ENCODE measurements at regions not wholly inside any gene's neighbourhood (a gene's known extent, or its start where the extent isn't known, plus 50 kb on each side); places are given as distances from the start of the nearest gene placed in this dataset.
"Not testable (repeated sequence)": the region's sequence is repeated elsewhere in the genome, so short reads cannot be mapped to it uniquely, and the experiment has no call there.

DNA sequence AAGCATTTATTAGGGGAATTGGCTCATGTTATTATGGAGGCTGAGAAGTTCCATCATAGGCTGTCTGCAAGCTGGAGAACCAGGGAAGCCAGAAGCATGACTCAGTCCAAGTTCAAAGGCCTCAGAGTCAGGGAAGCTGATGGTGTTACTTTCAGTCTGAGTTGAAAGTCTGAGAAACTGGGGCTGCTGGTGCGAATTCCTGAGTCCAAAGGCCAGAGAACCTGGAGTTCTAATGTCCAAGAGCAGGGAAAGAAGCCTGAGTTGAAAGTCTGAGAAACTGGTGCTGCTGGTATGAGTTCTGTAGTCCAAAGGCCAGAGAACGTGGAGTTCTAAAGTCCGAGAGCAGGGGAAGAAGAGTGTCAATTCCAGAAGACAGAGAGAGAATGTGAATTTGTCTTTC is 641.1 kb downstream of the ISL1 start:
- no peak for DNase-seq

DNA sequence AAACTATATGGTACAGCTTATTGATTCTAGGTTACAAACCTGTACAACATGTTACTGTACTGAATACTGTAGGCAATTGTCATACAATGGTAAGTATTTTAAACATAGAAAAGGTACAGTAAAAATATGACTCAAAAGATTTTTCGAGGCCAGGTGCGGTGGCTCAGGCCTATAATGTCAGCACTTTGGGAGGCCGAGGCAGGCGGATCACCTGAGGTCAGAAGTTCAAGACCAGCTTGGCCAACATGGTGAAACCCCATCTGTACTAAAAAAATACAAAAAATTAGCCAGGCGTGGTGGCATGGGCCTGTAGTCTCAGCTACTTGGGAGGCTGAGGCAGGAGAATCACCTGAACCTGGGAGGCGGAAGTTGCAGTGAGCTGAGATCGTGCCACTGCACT is 646.6 kb downstream of the ISL1 start:
- DNase-seq, result not testable (repeated sequence)

DNA sequence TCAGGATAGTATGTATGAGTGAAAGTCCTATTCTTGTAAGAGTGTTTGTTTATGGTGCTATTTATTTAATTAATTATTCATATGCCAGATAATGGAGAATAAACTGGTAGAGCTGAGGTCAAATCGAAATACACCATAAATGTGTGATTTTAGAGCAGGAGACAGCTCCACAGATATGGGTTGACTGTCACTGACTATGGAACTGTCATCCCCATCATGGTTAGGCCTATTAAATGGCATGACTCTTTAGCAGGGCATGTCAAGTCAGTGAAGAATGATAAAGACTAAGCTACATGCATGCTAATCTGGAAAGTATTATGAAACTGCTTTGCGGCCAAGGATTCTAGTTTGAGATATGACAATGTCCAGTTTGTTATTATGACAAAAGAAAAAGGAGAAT is 658.6 kb downstream of the ISL1 start:
- DNase-seq, result no peak

DNA sequence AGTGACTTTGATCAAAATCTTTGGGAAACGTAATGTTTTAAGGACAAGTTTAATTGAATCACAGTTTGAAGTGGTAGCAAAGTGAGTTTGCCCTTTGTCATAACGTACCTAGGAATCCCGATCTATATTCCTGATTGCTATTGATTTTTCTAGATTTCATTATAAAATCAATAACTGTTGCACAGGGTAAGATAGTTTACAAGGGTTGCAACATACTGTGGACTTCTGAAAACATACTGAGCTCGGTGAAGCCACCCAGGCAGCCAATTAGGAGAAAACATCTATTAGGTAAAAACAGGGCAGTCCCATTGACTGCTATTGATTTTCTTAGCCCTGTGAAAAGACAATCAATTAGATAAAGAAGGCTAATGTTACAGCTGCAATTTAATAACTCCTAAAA is 659.9 kb downstream of the ISL1 start:
- no peak for DNase-seq

DNA sequence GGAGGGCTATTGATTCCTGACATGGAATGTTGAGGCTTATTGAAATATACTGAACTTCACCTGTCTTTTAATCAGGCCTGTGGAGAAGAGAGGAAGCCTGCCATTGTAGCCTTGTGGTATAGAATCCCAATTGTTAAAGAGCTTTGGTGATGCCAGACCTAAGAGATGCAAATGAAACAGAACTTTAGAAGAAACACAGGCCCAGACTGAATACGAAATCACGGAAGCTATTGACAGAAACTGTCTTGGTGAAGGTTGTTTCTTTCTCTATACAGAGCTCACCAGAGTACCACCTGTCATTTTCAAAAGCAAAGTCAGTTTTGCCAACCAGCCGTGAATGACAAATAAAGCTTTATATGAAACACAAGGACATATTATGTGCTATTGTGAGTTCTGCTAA is 660.3 kb downstream of the ISL1 start:
- no peak for DNase-seq

DNA sequence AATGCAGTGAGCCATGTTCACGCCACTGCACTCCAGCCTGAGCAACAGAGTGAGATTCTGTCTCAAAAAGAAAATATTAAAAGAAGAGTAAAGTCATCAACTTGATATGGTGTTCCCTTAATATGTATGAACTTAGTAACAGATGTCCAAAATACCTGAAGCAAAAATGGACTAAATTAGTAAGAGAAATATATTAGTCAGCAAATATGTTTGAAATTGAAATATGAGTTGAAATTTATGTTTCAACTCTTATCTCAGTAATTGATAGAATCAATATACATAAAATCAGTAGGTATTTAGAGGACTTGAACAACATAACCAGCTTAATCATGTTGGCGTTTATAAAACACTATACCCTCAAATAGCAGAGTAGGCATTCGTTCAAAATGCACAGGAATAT is 668.5 kb downstream of the ISL1 start:
- DNase-seq, result no peak

DNA sequence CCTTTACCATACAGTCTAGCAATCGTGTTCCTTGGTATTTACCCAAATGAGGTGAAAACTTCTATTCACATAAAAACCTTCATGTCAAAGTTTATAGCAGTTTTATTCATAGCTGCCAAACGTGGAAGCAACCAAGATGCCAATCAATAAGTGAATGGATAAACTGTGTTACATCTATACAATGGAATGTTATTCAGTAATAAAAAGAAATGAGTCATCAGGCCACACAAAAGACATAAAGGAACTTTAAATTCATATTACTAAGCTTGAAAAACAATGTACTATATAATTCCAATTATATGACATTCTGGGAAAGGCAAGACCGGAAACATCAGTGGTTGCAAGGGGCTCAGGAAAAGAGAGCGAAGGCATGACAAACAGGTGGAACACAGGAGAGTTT is 679.9 kb downstream of the ISL1 start:
- DNase-seq, result no peak

DNA sequence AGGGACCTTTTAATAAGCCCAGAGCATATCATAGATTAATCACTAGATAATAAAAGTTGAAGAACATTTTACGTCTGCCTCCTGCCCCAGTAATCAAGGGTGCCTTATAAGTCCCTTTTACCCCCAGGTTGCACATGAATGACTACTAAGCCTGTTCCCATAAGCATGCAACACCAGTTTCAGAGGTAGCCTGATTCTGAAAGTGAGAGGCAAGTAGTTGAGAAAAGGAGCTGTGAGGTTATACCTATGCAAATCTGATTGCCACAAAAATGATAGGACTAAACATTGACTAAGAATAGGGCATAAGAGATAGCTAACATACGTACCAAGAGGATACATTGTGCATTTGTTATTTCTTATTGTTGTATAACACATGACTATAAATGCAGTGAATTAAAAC is 681.9 kb downstream of the ISL1 start:
- DNase-seq, result no peak

DNA sequence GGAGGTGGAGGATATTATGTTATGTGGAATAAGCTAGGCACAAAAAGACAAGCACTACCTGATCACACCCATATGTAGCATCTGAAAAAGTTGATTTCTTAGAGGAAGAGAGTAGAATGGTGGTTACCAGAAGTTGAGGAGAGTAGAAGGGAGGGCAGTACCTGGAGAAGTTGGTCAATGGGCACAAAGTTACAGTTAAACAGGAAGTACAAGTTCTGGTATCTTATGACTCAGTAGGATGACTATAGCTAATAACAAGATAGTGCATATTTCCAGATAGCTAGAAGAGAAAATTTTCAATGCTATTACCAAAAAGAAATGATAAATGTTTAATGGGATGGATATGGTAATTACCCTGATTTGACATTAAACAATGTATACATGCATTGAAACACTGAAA is 686.7 kb downstream of the ISL1 start:
- DNase-seq, result no peak

DNA sequence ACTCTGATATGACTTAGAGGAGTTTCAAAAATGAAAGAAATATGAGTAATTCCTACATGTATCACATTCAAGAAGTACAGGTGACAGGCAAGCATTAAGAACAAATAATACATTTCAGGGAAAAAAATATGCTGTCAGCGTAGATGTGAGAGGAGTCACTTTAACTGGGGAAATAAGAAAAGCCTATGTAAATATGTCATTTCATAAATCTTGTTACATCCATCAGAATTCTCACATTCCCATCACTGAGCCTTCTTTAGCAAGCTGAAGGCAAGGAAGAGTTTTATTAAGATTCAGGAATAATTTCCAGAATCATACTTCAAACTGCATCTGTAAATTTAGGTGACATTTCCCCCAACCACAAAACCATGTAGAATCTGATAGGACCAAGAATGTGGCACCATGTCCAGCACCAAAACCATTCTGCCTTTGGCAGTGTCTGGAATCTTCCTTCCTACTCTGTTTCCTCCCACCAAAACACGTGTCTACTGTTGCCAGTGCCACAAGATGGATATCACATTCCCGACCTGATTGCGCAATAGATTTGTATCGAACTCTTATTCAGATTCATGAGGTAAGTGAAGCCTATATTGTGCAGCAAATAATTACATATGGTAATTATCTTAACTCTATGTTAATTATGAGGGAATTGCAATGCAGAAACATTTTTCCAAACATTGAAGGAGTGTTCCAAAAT is 690.9 kb downstream of the ISL1 start:
- no peak for DNase-seq

DNA sequence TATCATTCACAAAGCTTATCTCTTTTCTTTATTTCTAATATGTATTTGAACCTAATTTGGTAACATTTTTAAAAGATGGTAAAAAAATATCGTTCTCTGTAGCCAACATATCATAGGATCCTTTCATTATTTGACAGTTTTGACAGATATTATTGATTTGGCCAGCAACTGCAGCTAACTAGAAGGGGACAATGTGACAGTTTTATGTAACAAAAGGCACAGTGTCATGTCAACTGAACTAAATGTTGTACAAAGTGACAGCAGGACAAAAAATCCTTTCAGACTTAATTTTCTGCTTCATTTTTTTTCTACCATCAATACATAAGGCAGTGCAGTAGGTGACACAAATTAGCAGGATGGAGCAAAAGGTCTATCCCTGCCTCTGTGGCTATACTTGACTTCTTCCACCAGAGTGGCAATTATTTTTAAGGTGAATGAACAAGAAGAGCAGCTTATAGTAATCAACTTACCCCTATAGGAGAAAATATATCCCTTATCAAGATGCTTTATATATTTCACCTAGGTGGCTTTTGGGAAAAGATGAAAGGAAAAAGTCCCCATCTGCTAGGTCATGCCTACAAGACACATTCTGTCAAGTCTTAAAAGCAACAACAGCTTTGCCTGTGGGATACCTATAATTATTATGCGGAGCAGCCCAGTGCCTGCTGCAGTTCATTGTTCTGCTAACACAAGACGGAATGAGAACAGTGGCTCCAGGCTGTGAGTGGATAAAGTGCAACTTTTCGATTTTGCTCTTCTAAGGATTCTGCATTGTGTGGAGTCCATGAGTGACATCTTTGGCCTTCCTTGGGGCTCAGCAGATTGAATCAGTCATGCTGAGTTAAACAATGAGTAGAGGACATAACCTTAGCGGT is 694.9 kb downstream of the ISL1 start:
- no peak for DNase-seq

DNA sequence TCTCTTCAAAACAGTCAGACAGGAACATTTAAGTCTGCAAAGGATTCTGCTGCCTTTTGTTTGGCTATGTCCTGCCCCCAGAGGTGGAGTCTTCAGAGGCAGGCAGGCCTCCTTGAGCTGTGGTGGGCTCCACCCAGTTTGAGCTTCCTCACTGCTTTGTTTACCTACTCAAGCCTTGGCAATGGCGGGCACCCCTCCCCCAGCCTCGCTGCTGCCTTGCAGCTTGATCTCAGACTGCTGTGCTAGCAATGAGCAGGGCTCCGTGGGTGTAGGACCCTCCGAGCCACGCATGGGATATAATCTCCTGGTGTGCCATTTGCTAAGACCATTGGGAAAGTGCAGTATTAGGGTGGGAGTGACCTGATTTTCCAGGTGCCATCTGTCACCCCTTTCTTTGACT is 685.4 kb upstream of the ITGA1 start:
- DNase-seq, result not testable (repeated sequence)

DNA sequence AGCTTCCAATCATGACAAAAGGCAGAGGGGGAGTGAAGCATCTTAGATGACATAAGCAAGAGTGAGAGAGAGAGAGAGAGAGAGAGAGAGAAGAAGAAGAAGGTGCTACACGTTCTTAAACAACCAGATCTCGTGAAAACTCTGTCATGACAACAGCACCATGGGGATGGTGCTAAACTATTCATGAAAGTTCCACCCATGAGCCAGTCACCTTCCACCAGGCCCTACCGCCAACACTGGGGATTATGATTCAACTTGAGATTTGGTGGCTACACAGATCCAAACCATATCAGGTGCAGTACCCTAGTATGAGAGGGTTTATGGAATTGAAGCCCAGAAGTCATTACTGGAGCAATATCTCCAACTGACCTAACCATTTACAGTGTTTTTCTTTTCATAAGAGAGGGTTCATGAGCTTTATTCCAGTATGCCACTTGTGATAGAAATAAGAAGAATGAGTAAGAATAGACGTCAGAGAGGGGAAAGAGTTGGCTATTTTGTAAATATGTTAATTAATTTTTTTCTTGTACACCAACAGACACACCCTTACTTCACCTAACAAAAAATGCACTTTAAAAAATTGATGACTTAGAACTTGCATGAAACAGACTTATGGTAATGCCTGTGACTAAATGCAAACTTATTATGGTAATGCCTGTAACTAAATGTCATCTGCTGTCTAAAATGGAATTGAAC is 680.4 kb upstream of the ITGA1 start:
- DNase-seq, result no peak

DNA sequence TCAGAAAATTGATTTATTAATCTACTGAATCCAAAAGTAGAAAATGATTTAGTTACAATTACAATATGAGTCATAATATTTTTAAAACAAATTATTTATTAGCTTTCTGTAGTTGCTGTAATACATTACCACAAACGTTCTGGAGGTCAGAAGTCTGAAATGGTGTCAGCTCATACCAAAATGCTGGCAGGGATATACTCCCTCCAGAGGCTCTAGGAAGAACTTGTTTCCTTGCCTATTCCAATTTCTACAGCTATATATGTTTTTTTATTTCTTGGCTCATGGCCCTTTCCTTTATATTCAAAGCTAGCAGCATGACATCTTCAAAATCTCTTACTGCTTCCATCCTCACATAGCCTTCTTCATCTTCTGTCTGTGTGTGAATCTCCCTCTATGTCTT is 667.9 kb upstream of the ITGA1 start:
- DNase-seq, result no peak

DNA sequence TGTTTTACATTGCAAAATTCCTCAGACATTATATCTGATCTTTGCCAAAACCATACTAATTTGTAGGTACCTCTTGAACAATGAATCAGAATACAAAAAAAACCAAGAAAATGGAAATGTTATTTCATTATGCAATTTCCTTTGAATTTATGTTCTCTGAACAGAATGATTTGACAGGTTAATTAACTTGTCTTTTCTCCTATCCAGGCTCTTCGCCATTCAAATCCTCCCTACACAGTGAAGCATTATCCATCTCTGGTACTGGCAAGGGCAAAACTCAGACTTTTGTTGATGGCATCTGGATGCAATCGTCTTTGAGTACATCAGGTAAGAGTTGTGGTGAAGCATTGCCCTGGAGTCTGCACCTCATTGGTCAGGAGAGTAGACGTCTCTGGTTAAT is 655.7 kb upstream of the ITGA1 start:
- DNase-seq, result no peak

DNA sequence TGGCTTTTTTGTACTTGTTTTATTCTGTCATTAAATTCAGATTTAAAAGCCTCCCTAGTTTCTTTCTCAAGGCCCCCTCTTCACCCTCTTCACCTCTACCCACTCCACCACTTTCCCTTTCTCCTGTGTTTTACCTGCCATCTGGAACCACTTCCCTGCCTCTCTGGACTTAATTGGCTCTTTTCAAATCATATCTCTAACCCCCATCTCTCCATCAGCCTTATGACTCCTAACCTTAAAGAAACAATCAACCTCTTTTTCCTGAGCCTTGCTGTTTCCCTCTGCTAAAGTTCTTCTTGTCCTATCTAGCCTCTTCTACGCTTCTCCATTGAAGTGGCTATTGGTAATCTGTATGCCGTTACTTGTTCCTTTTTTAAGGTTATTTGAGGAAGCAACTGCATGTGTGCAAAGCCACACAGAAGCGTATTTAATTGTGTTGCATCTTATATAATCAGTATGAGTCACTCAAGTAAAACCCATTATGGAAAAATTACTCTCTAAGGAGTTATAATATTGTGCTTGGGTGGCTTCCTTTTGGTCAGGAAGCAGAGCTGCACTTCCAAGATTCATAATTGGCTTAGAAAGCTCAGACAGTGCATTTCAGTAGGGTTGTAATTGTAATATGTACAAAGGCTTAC is 653.6 kb upstream of the ITGA1 start:
- DNase-seq, result no peak

DNA sequence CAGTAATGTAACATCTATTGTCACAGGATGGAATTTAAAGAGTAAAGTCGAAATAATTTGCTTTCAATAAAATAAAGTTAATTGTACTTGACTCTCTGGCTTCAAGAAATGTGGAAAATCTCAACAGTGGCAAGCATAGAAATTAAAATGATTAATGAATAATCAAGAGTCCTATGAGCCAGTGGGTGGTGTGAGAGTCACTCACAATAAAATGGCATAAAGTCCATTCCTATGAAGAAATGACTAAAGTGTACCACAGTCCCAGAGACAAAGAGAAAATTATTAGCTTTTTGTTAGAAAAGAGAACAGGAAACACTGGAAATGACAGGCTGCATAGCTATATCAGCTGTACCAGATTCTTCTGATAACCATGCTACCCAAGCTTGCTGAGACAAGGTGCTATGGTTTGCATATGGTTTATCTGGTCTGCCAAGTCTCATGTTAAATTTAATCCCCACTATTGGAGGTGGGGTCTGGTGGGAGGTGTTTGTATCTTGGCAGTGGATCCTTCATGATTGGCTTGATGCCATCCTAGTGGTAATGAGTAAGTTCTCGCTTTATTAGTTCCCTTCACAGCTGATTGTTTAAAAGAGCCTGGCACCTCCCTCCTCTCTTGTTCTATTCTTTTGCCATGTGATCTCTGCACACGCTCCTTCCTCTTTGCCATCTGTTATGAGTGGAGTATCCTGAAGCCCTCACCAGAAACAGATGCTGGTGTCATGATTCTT is 647.7 kb upstream of the ITGA1 start:
- DNase-seq, result no peak

DNA sequence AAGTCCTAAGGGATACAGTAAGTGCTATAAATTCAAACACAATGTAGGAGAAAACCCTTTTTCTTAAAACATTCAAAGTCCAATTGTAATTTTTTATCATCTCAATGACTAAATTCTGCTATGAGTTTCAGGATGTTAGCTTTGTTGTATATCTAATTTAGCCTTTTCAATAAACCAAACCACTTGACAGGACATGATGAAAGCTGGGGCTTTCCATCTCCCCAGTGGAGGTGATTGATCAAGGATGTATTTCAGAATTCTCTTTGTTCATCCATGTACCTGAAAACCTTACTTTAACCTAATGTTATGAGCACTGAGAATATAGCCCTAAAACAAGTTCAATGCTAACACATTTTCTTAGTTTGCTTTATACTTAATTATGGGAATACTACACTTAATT is 639.0 kb upstream of the ITGA1 start:
- DNase-seq, result no peak

DNA sequence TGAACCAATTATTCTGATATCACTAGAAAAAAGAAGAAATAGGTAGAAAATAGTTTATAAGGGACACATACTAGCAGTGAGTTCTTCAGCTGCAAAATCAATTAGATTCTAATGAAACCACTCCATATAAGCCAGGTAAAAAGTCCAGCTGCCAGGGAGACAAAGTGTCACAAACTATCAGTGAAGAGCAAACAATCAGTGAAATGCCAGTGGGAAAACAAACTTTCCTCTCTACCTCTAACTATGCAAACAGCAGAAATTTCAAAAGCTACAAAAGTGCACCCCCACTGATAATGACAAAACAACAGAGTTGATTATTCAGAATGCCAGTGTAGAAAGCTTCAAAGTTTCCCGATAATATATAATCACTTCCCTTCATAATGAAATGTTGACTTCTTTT is 637.2 kb upstream of the ITGA1 start:
- no peak for DNase-seq

DNA sequence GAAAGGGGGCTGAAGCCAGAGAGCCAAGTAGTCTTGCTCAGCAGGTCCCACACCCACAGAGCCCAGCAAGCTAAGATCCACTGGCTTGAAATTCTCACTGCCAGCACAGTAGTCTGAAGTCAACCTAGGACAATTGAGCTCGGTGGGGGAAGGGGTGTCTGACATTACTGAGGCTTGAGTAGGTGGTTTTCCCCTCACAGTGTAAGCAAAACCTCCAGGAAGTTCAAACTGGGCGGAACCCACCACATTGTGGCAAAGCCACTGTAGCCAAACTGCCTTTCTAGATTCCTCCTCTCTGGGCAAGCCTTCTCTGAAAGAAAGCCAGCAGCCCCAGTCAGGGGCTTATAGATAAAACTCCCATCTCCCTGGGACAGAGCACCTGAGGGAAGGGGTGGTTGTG is 630.9 kb upstream of the ITGA1 start:
- not testable (repeated sequence) for DNase-seq

DNA sequence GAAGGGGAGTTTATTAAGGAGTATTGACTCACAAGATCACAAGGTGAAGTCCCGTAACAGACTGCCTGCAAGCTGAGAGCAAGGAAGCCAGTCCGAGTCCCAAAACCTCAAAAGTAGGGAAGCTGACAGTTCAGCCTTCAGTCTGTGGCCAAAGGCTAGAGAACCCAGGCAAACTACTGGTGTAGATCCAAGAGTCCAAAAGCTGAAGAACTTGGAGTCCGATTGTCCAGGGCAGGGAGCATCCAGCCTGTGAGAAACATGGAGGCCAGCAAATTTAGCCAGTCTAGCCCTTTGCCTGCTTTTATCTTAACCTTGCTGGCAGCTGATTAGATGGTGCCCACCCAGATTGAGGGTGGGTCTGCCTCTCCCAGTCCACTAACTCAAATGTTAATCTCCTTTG is 621.9 kb upstream of the ITGA1 start:
- DNase-seq, result not testable (repeated sequence)

DNA sequence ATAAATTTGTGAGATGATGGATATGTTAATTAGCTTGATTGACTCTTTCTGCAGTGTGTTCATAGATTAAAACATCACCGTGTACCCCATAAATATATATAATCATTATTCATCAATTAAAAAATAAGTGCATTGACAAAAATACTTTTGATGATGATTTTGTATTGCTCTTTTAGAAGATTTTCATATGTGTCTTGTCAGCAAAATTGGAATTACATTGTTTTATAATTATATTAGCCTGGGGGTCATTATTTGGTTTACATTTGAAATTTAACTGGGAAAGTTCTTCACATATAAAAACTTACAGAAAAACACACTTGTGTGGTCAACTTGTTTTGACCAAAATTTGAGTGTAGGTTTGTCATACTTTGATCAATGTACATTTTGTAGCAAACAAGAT is 614.6 kb upstream of the ITGA1 start:
- DNase-seq, result no peak

DNA sequence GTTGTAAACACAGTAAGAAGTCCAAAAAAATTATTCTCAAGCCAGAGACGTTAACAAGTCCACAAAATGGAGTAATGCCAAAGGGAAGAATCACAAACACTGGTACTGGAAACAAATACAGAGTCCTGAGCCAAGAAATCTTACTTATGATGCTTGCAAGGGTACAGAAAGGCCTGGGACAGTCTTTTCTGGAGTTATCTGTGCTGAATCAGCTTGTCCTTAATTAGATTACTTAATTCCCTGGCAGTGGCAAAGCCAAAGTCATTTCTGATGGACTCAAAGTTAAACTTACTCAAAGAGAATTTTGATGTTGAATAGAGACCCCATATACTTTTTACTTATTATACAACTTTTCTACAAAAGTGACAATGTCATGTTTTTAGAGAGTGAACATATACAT is 610.5 kb upstream of the ITGA1 start:
- no peak for DNase-seq
